Choroid plexus epithelial cell (primary cell): ENCODE measurements at regions not wholly inside any gene's neighbourhood (a gene's known extent, or its start where the extent isn't known, plus 50 kb on each side); places are given as distances from the start of the nearest gene placed in this dataset.

Experiments used
- DNase-seq: peaks from one replicate; pipeline ENCODE4 v3.0.0-alpha.2; 2010; ENCODE audit warnings: low read depth
- H3K4me3 ChIP-seq: 2 replicates; pipeline ENCODE4 v1.5.1; 2011; ENCODE audit warnings: low read depth, mild to moderate bottlenecking, control low read depth, low read length, moderate library complexity
- TF ChIP-seq, protein P1 (sequence below): conservative IDR thresholded peaks from 2 replicates; pipeline ENCODE4 v1.5.1; 2011; ENCODE audit warnings: low read depth, mild to moderate bottlenecking, control low read depth, inconsistent platforms, low read length, moderate library complexity

DNA sequence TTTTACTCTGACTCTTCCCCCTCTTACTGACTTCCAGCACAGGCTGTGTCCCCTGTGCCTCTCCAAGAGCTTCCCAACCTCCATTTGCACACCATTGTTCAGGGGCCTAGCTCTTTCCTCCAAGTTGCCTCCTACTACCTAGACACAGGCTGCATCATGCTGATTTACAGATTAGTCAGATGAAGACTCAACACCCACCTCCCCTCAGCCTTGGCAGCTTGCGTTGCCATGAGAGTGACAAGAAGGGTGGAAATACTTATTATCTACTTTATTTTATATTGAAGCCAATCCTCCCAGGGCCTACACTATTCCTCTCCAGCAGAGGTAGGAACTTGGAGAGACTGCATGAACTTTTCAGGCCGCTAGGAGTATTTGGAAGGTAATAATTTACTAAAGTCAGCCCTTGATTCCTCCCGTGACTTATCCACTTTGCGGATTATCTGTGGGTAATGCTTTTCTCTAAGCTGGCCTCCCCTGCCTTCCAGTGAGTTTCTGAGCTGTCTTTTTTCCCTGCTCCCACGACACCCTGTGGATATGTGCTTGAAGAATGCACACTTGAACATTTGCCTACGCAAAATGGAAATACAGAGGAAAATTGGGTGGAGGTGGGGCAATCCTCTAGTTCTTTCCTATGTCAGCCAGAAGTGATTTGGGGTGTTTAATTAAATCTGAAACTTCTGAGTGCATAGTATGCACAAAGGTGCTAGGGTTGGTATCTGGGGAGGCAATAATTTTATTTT lies 74.1 kb upstream of the TMEM164 start:
- TF ChIP-seq, protein P1, sequence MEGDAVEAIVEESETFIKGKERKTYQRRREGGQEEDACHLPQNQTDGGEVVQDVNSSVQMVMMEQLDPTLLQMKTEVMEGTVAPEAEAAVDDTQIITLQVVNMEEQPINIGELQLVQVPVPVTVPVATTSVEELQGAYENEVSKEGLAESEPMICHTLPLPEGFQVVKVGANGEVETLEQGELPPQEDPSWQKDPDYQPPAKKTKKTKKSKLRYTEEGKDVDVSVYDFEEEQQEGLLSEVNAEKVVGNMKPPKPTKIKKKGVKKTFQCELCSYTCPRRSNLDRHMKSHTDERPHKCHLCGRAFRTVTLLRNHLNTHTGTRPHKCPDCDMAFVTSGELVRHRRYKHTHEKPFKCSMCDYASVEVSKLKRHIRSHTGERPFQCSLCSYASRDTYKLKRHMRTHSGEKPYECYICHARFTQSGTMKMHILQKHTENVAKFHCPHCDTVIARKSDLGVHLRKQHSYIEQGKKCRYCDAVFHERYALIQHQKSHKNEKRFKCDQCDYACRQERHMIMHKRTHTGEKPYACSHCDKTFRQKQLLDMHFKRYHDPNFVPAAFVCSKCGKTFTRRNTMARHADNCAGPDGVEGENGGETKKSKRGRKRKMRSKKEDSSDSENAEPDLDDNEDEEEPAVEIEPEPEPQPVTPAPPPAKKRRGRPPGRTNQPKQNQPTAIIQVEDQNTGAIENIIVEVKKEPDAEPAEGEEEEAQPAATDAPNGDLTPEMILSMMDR, result no peak
- H3K4me3 ChIP-seq, result no peak overlapping the region
- DNase-seq, result no peak

DNA sequence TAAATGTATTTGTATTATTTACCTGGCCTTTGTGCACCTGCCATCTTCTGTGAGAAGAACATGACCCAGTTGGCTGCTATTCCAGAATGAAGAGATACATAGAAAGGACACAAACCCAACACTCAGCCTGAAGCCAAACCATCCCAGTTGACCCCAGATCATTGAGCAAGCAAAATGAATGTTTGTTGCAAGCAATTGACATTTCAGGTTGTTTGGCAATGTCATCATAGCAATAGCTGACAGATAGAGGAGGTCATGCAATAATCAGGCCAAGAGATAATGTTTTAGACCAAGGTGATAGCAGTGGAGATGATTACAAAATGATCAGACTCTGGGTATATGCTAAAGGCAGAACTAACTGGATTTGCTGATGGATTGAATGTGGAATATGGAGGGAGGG lies 71.2 kb upstream of the TMEM164 start:
- TF ChIP-seq, protein P1, result no peak
- no peak overlapping the region for H3K4me3 ChIP-seq
- no peak for DNase-seq

DNA sequence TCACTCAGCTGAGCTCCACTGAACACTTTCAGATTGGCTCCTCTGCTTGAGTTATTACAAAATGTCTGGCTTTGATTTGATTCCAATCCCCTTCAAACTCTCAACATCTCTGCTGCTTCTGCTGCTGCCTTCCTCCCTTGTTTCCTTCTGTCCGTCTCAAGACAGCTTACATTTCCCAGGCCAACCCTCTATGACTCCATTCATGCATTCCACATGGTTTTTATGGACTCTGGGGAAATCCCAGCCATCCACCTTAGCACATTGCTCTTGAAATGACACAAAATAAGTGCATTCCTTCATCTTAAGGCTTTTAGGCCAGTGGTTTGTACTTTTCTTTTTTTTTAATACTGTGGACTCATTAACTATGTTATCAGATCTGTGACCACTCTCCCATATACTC lies 68.5 kb upstream of the TMEM164 start:
- peak; percentile 40 for DNase-seq

DNA sequence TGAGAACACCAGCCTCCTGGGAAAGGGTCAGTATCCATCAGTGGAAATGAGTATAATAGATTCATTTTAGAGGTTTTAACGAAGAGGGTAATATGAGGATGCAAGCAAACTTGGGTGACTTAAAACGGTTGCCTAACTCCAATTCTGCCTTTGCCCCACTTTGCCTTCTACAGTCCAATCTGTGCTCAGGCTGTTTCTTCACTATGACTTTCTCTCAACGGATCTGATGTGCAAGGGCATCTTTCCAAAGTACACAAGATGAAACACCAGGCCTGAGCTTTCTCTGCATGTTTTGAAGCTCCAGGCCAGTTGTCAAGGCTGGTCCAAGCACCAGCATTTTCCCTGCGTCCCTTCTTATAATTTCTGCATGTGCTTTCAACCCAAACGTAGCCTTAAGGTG lies 68.0 kb upstream of the TMEM164 start:
- peak; percentile 75 for DNase-seq
- TF ChIP-seq, protein P1, result no peak
- no peak overlapping the region for H3K4me3 ChIP-seq

More for the DNA sequence above, 68.5 kb upstream of the TMEM164 start:
- no peak overlapping the region for H3K4me3 ChIP-seq
- TF ChIP-seq, protein P1, result no peak

DNA sequence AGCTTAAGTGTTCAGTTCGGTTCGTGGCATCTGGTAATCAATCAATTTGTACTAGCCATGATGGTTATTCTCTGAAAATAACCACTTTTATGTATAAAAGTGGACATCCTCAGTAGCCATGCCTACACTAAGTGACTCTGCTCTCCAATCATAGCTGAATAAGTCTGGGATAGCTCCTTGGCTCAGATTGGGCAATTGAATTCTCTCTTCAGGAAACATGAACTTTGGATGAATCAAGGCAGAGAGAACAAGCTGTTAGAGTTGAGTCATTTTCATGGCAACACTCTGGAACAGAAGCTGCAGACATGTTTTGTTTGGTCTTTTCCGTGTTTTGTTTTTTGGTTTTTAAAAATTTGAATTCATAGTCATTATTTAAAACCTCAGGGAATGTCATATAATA lies 66.8 kb upstream of the TMEM164 start:
- TF ChIP-seq, protein P1, result no peak

DNA sequence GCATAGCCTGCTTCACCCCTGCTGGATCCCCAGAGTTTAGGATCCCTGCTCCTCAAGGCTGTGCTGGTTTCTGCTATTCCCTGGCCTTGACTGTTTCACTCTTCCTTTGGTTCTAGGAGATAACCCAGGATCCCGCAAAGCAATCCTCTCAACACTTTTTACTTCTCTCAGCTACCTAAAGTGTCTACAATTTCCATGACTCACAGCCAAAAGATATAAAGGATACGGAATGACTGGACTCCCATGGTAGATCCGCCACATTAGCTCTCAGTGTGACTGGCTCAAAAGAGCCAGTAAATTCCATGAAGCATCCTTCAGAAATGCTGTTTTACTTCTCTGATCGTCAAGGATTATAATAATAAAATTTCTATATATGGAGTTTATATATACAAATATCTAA lies 66.3 kb upstream of the TMEM164 start:
- H3K4me3 ChIP-seq, result no peak overlapping the region
- no peak for DNase-seq
- TF ChIP-seq, protein P1, result no peak

More for the DNA sequence above, 66.8 kb upstream of the TMEM164 start:
- no peak overlapping the region for H3K4me3 ChIP-seq
- peak; percentile 38 for DNase-seq

DNA sequence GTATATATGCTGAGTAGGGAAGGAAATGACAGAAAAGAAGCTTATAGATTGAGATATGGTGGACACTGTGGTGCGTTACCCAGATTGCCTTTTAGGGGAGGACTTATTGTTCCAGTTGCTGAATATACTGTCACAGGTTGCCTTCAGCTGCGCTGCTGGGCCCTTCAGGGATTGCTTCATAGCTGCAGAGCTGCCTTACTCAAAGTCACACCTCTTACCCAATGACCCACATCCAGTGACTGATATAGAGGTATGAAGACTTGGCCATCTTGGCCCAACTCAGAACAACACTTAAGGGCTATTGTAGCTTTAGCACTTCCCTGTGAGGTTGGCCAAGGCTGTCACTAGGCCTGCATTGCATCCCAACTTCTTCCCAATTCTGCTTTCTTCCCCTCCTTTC lies 63.4 kb upstream of the TMEM164 start:
- DNase-seq, result no peak
- no peak overlapping the region for H3K4me3 ChIP-seq
- TF ChIP-seq, protein P1, result no peak
